ENCODE measurements at regions not wholly inside any gene's neighbourhood (a gene's known extent, or its start where the extent isn't known, plus 50 kb on each side); places are given as distances from the start of the nearest gene placed in this dataset.

GRCh38 chr1:234841710-234842231 is 231.8 kb upstream of the IRF2BP2 start:
- peaks cover 20% of the 10 kb centered on the region in 2 experiments for H3K4me1 Mint-ChIP-seq
- peaks cover 5 to 7% of the 10 kb centered on the region in 2 experiments; a peak in 3 of 5 replicates for H3K9me3 Mint-ChIP-seq
- H3K27ac Mint-ChIP-seq, result 0 out of 7 replicates have a peak overlapping the region, but pooled peaks of 1 of the 3 experiments have one; percentile 47
- H3K79me2 ChIP-seq (ENCODE audit: insufficient read depth, low read length), result no peaks in the 10 kb centered on the region
- no peak overlapping the region for H3K27ac ChIP-seq (ENCODE audit: insufficient read length, low read depth, low read length)
- H2AFZ ChIP-seq (ENCODE audit: low read length), result no peak overlapping the region
- no peak overlapping the region for H2BK12ac ChIP-seq (ENCODE audit: insufficient read length, low read depth, low read length)
- peaks cover 5 to 13% (median 8%) of the 10 kb centered on the region in 3 experiments; a peak in 4 of 7 replicates for H3K36me3 Mint-ChIP-seq (ENCODE audit: insufficient read depth in 1 of 3, low read depth in 3 of 3)
- no peak overlapping the region for H4K8ac ChIP-seq (replicated peaks; ENCODE audit: insufficient read length, low read depth, low read length)
- no peaks in the 10 kb centered on the region for H3K9me3 ChIP-seq (ENCODE audit: control insufficient read depth, low read depth, low read length)
- no peak overlapping the region for H3K23ac ChIP-seq (ENCODE audit: insufficient read length, low read depth, low read length)
- no peak overlapping the region for H4K91ac ChIP-seq (ENCODE audit: insufficient read length, low read depth, low read length)
- H3K56ac ChIP-seq (ENCODE audit: insufficient read length, low read depth, low read length), result no peak overlapping the region
- DNase-seq, result no peak
- no peak overlapping the region for H2AK5ac ChIP-seq (ENCODE audit: insufficient read length, low read length)
- no peak for TF ChIP-seq CTCF (conservative IDR thresholded peaks at IDR 0.05)
- H3K4me2 ChIP-seq (ENCODE audit: insufficient read depth, insufficient read length, low read length), result no peak overlapping the region
- no peaks in the 10 kb centered on the region for H3K23me2 ChIP-seq (ENCODE audit: insufficient read length, low read depth, low read length, poor library complexity, severe bottlenecking)
- H2BK120ac ChIP-seq (ENCODE audit: low read depth, low read length, poor library complexity, severe bottlenecking), result no peak overlapping the region
- no peaks in the 10 kb centered on the region for H3K27me3 Mint-ChIP-seq (ENCODE audit: low read depth)
- H3K9ac ChIP-seq (ENCODE audit: extremely low read depth, insufficient read length, low read length), result no peak overlapping the region
- no peak overlapping the region for H2BK15ac ChIP-seq (ENCODE audit: low read depth, low read length)
- no peak overlapping the region for H3T11ph ChIP-seq (ENCODE audit: low read length)
- H3K4me3 Mint-ChIP-seq, result no peak overlapping the region
- no peaks in the 10 kb centered on the region for H3K4me1 ChIP-seq (ENCODE audit: insufficient read depth, low read length)
- no peak overlapping the region for H3K18ac ChIP-seq (ENCODE audit: insufficient read length, low read depth, low read length)
- H2BK20ac ChIP-seq (ENCODE audit: low read depth, low read length, poor library complexity, severe bottlenecking), result no peak overlapping the region
- no peak overlapping the region for H2BK5ac ChIP-seq (ENCODE audit: insufficient read length, low read length)
- H3K79me1 ChIP-seq (ENCODE audit: insufficient read depth, low read depth, low read length, poor library complexity, severe bottlenecking), result no peaks in the 10 kb centered on the region
- no peaks in the 10 kb centered on the region for H4K20me1 ChIP-seq (ENCODE audit: control insufficient read depth, insufficient read depth, insufficient read length)
- H3K4ac ChIP-seq (ENCODE audit: low read depth, low read length), result no peak overlapping the region
- no CpG with 5 or more reads among the region's 7 CpGs for WGBS (ENCODE audit: extremely low coverage, insufficient read length, low lambda C conversion rate)
- no peak overlapping the region for H3K14ac ChIP-seq (ENCODE audit: insufficient read depth, low read length)
- no peak overlapping the region for H4K5ac ChIP-seq (ENCODE audit: insufficient read length, low read depth, low read length)
- no peaks in the 10 kb centered on the region for H3K27me3 ChIP-seq (ENCODE audit: insufficient read depth, low read length)

Measured in H9 (cell line).